ENCODE measurements at regions not wholly inside any gene's neighbourhood (a gene's known extent, or its start where the extent isn't known, plus 50 kb on each side); places are given as distances from the start of the nearest gene placed in this dataset.
"Not testable (repeated sequence)": the region's sequence is repeated elsewhere in the genome, so short reads cannot be mapped to it uniquely, and the experiment has no call there.

- H3K4me2 ChIP-seq (ENCODE audit: low read depth, low read length); H4K91ac ChIP-seq (ENCODE audit: insufficient read depth, low read depth, low read length); H3K18ac ChIP-seq (ENCODE audit: low read depth, low read length); H3K9ac ChIP-seq (ENCODE audit: low read depth, low read length); H3K27me3 ChIP-seq (ENCODE audit: control insufficient read depth, insufficient read depth, low read length); H2BK5ac ChIP-seq (ENCODE audit: low read depth, low read length, poor library complexity, severe bottlenecking); H2AK9ac ChIP-seq (replicated peaks; ENCODE audit: low read depth, low read length, poor library complexity); H3K79me1 ChIP-seq (ENCODE audit: low read depth in 1 of 2, low read length in 2 of 2); H3K36me3 ChIP-seq (ENCODE audit: control insufficient read depth, insufficient read depth, low read length); H3K14ac ChIP-seq (replicated peaks; ENCODE audit: low read depth, low read length); H3K23ac ChIP-seq (ENCODE audit: low read depth, low read length); BruUV-seq (replicated peaks); H4K5ac ChIP-seq (ENCODE audit: low read depth, low read length); H4K8ac ChIP-seq (ENCODE audit: low read depth in 2 of 2, low read length in 2 of 2); H2AFZ ChIP-seq (replicated peaks; ENCODE audit: low read length, poor library complexity); H2AK5ac ChIP-seq (ENCODE audit: low read depth, low read length); H3K9me3 ChIP-seq (ENCODE audit: control insufficient read depth, insufficient read depth, low read length); POLR2A ChIA-PET (ENCODE audit: unreplicated experiment); H3K9me1 ChIP-seq (ENCODE audit: insufficient read depth, low read length); intact Hi-C loops (cut with micrococcal nuclease); H2BK120ac ChIP-seq (ENCODE audit: low read depth, low read length); H3K4ac ChIP-seq (ENCODE audit: low read depth, low read length); H3K56ac ChIP-seq (ENCODE audit: extremely low read depth, insufficient read depth, low read length); H3K4me1 ChIP-seq (ENCODE audit: control insufficient read depth, insufficient read depth, low read length); H2BK15ac ChIP-seq (ENCODE audit: low read depth, low read length); H2BK20ac ChIP-seq (ENCODE audit: low read depth, low read length); in situ Hi-C loops (cut with MboI; ENCODE audit: low sequenced_read_pairs); H3K4me3 ChIP-seq (ENCODE audit: insufficient read depth, low read depth, low read length); dilution Hi-C loops (cut with HindIII; ENCODE audit: low sequenced_read_pairs, unreplicated experiment); H3K27ac ChIP-seq (ENCODE audit: insufficient read depth, low read length); DNase-seq; H4K20me1 ChIP-seq (ENCODE audit: insufficient read depth, low read length); CTCF ChIA-PET: not testable (repeated sequence)
- no CpG with 5 or more reads among the region's 33 CpGs for WGBS, 2 experiments (ENCODE audit: extremely low coverage in 2 of 2, insufficient read length in 1 of 2)
- peak; percentile 76 for ATAC-seq (ENCODE audit: low read depth)
Observed at GRCh38 chr21:5013455-5014304, 5507.7 kb upstream of the TPTE start.

DNA sequence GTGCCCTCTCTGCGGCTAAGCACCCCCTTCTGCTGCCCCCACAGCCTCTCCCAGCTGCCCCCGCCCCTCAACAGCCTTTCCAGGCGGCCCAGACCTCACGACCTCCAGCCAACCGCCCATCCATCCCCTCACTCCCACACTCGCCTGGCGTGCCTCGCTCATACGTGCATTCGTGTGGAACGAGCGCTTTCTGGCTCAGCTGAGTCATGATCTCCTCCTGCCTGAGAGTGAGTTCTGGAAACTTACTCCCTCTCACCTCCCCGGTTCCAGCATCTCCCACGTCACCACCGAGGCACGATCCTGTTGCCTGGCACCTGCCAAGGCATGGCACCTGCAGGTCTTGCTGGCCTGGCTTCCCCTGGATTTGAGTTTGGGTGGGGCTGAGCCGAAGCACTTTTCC, 5506.2 kb upstream of the TPTE start:
- H2AK9ac ChIP-seq (replicated peaks; ENCODE audit: low read depth, low read length, poor library complexity); intact Hi-C loops (cut with micrococcal nuclease); H3K79me1 ChIP-seq (ENCODE audit: low read depth in 1 of 2, low read length in 2 of 2); in situ Hi-C loops (cut with MboI; ENCODE audit: low sequenced_read_pairs); POLR2A ChIA-PET (ENCODE audit: unreplicated experiment); H3K9me3 ChIP-seq (ENCODE audit: control insufficient read depth, insufficient read depth, low read length); H3K18ac ChIP-seq (ENCODE audit: low read depth, low read length); H3K4me2 ChIP-seq (ENCODE audit: low read depth, low read length); H3K23ac ChIP-seq (ENCODE audit: low read depth, low read length); H2BK5ac ChIP-seq (ENCODE audit: low read depth, low read length, poor library complexity, severe bottlenecking); dilution Hi-C loops (cut with HindIII; ENCODE audit: low sequenced_read_pairs, unreplicated experiment); H3K27me3 ChIP-seq (ENCODE audit: control insufficient read depth, insufficient read depth, low read length); H4K91ac ChIP-seq (ENCODE audit: insufficient read depth, low read depth, low read length); H3K36me3 ChIP-seq (ENCODE audit: control insufficient read depth, insufficient read depth, low read length); H2BK120ac ChIP-seq (ENCODE audit: low read depth, low read length); H2AFZ ChIP-seq (replicated peaks; ENCODE audit: low read length, poor library complexity); H2BK15ac ChIP-seq (ENCODE audit: low read depth, low read length); DNase-seq; H4K5ac ChIP-seq (ENCODE audit: low read depth, low read length); BruUV-seq (replicated peaks); ATAC-seq (ENCODE audit: low read depth); H3K56ac ChIP-seq (ENCODE audit: extremely low read depth, insufficient read depth, low read length); H3K4me3 ChIP-seq (ENCODE audit: insufficient read depth, low read depth, low read length); H3K4me1 ChIP-seq (ENCODE audit: control insufficient read depth, insufficient read depth, low read length); H2BK20ac ChIP-seq (ENCODE audit: low read depth, low read length); H4K8ac ChIP-seq (ENCODE audit: low read depth in 2 of 2, low read length in 2 of 2); H3K27ac ChIP-seq (ENCODE audit: insufficient read depth, low read length); H2AK5ac ChIP-seq (ENCODE audit: low read depth, low read length); H3K14ac ChIP-seq (replicated peaks; ENCODE audit: low read depth, low read length); H3K9ac ChIP-seq (ENCODE audit: low read depth, low read length); H3K9me1 ChIP-seq (ENCODE audit: insufficient read depth, low read length); H4K20me1 ChIP-seq (ENCODE audit: insufficient read depth, low read length); CTCF ChIA-PET; H3K4ac ChIP-seq (ENCODE audit: low read depth, low read length): not testable (repeated sequence)
- no CpG with 5 or more reads among the region's 17 CpGs for WGBS, 2 experiments (ENCODE audit: extremely low coverage in 2 of 2, insufficient read length in 1 of 2)

Data from IMR-90 (cell line).